Neural progenitor cell (in vitro differentiated cells): ENCODE measurements at regions not wholly inside any gene's neighbourhood (a gene's known extent, or its start where the extent isn't known, plus 50 kb on each side); places are given as distances from the start of the nearest gene placed in this dataset.

Experiments used
- EZH2phosphoT487 ChIP-seq: fragments of 200-600 bp; sonication (generic); IDR thresholded peaks from 2 replicates; pipeline ENCODE4 v1.6.1; 2017; ENCODE audit warnings: antibody characterized with exemption
- TF ChIP-seq, protein P1 (sequence below): fragments of 200-600 bp; sonication (generic); IDR thresholded peaks from 2 replicates; pipeline ENCODE4 v1.5.1; 2017; ENCODE audit warnings: antibody characterized with exemption, mild to moderate bottlenecking

DNA sequence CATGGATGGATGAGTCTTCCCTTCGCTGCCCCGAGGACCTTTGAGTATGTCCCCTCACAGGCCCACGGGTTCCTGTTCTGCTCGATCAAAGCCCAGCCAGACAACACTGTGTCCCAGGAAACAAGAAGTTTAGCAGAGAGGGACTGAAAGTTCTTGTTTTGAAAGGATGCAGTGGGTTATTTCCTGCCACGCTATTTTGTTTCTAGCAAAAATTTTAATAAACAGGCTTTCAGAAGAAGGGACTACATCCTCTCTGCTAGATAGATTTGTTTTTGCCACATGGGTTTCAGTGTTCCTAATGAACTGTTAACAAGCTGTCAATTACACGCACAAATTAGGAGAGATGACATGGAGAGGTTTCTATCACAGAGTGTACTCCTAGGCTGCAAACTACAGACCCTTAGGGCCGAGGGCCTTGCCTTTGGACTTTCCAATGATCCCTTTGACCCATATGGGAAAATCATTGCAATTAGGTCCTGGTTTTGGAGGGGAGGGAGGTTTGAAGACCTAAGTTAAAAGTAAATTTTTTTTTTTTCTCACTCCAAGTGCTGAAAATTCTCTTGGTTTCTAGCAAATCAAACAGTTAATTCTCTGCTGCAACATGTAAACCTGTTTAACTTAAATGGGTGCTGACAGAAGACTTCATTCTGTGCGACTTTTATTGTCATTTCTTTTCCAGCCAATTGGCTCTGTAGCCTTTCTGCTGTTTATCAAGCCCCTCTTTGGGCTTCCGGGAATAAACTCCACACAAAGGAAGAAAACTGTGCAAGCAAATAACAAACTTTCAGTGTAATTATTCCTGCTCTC, 81.4 kb downstream of the RCN1 start:
- TF ChIP-seq, protein P1, sequence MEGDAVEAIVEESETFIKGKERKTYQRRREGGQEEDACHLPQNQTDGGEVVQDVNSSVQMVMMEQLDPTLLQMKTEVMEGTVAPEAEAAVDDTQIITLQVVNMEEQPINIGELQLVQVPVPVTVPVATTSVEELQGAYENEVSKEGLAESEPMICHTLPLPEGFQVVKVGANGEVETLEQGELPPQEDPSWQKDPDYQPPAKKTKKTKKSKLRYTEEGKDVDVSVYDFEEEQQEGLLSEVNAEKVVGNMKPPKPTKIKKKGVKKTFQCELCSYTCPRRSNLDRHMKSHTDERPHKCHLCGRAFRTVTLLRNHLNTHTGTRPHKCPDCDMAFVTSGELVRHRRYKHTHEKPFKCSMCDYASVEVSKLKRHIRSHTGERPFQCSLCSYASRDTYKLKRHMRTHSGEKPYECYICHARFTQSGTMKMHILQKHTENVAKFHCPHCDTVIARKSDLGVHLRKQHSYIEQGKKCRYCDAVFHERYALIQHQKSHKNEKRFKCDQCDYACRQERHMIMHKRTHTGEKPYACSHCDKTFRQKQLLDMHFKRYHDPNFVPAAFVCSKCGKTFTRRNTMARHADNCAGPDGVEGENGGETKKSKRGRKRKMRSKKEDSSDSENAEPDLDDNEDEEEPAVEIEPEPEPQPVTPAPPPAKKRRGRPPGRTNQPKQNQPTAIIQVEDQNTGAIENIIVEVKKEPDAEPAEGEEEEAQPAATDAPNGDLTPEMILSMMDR = no peak
- TF ChIP-seq EZH2phosphoT487 = no peak
